DOHH2 (cell line): ENCODE measurements at regions not wholly inside any gene's neighbourhood (a gene's known extent, or its start where the extent isn't known, plus 50 kb on each side); places are given as distances from the start of the nearest gene placed in this dataset.

Experiments
- EZH2phosphoT487 ChIP-seq: fragments of 200-600 bp; sonication (generic); IDR thresholded peaks from 2 replicates; pipeline ENCODE4 v1.6.1; 2017; ENCODE audit warnings: borderline replicate concordance, mild to moderate bottlenecking, antibody characterized with exemption, low read length, moderate library complexity, mixed read lengths
- TF ChIP-seq, protein P1 (sequence below): fragments of 200-600 bp; sonication (generic); IDR thresholded peaks from one replicate; pipeline ENCODE4 v1.5.1; 2014; ENCODE audit warnings: antibody characterized with exemption, mild to moderate bottlenecking, low read depth, low read length; ENCODE audit not compliant: poor library complexity, severe bottlenecking

DNA sequence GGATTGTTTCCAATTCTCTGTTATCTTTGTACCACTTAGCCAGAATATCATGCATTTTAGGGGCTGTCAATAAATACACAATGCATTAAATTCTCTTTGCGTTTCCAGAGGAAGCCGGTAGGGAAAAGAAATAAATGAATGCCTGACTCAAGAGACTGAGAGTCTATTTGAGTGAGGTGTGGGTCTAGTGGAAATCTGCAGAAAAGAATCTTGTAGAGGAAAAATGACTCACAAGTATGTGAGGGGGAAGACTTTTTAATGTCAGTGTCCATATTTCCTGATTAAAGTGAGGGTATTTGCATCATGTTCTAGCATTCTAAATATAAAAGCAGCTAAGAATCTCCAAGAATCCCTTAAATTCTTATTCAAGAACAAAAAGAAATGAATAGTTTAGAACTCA is 271.1 kb downstream of the PTPRC start:
- TF ChIP-seq, protein P1, sequence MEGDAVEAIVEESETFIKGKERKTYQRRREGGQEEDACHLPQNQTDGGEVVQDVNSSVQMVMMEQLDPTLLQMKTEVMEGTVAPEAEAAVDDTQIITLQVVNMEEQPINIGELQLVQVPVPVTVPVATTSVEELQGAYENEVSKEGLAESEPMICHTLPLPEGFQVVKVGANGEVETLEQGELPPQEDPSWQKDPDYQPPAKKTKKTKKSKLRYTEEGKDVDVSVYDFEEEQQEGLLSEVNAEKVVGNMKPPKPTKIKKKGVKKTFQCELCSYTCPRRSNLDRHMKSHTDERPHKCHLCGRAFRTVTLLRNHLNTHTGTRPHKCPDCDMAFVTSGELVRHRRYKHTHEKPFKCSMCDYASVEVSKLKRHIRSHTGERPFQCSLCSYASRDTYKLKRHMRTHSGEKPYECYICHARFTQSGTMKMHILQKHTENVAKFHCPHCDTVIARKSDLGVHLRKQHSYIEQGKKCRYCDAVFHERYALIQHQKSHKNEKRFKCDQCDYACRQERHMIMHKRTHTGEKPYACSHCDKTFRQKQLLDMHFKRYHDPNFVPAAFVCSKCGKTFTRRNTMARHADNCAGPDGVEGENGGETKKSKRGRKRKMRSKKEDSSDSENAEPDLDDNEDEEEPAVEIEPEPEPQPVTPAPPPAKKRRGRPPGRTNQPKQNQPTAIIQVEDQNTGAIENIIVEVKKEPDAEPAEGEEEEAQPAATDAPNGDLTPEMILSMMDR = no peak
- no peak for TF ChIP-seq EZH2phosphoT487
